ENCODE measurements at regions not wholly inside any gene's neighbourhood (a gene's known extent, or its start where the extent isn't known, plus 50 kb on each side); places are given as distances from the start of the nearest gene placed in this dataset.

GRCh38 chr1:244214009-244214967, 163.2 kb downstream of the ZBTB18 start (continued):
- TF ChIP-seq ZNF473 (tag by site-specific recombination; IDR thresholded peaks at IDR 0.05) (no peak), ZSCAN4 (tag by site-specific recombination; IDR thresholded peaks at IDR 0.05) (no peak), ZNF146 (tag by site-specific recombination; IDR thresholded peaks at IDR 0.05) (no peak), ZBTB44 (tag by site-specific recombination; IDR thresholded peaks at IDR 0.05) (peak; percentile 74; the same call in 1 of the 2 replicates), SP7 (tag by site-specific recombination; IDR thresholded peaks at IDR 0.05) (peak; percentile 52; the same call in 1 of the 2 replicates), PRDM1 (tag by site-specific recombination; IDR thresholded peaks at IDR 0.05) (no peak), ZBTB7A (tag by site-specific recombination; IDR thresholded peaks at IDR 0.05; ENCODE audit: low read depth) (no peak), IKZF3 (tag by site-specific recombination; IDR thresholded peaks at IDR 0.05) (0 out of 2 replicates have a peak, but pooled peaks have one; percentile 17), ZNF155 (tag by site-specific recombination; IDR thresholded peaks at IDR 0.05) (no peak), ZNF239 (tag by site-specific recombination; IDR thresholded peaks at IDR 0.05) (no peak), ZBTB17 (tag by site-specific recombination; IDR thresholded peaks at IDR 0.05) (peak; percentile 49; the same call in 1 of the 2 replicates), ZBTB8A (tag by site-specific recombination; IDR thresholded peaks at IDR 0.05) (peak; percentile 88), KLF16 (tag by site-specific recombination; IDR thresholded peaks at IDR 0.05) (no peak), EGR2 (tag by site-specific recombination; IDR thresholded peaks at IDR 0.05; ENCODE audit: low read depth) (no peak), KLF8 (tag by site-specific recombination; IDR thresholded peaks at IDR 0.05) (no peak), OSR2 (tag by site-specific recombination; IDR thresholded peaks at IDR 0.05) (peak; percentile 67), ZFHX2 (tag by site-specific recombination; conservative IDR thresholded peaks at IDR 0.05) (no peak), ZNF830 (tag by site-specific recombination; IDR thresholded peaks at IDR 0.05; ENCODE audit: low read depth) (no peak), ZBTB48 (tag by site-specific recombination; IDR thresholded peaks at IDR 0.05) (no peak), ZNF404 (tag by site-specific recombination; IDR thresholded peaks at IDR 0.05) (no peak), TRIM28 (IDR thresholded peaks at IDR 0.05; ENCODE audit: borderline replicate concordance, low read length) (peak; percentile 88), ZNF549 (tag by site-specific recombination; IDR thresholded peaks at IDR 0.05) (no peak), ZNF658 (tag by site-specific recombination; IDR thresholded peaks at IDR 0.05) (no peak), ZNF76 (tag by site-specific recombination; IDR thresholded peaks at IDR 0.05; ENCODE audit: borderline replicate concordance, low read depth) (no peak), ZNF645 (tag by site-specific recombination; IDR thresholded peaks at IDR 0.05) (no peak), ZNF302 (tag by site-specific recombination; IDR thresholded peaks at IDR 0.05; ENCODE audit: low read depth) (no peak), ZNF433 (tag by site-specific recombination; IDR thresholded peaks at IDR 0.05; ENCODE audit: low read depth) (no peak), GLIS2 (tag by site-specific recombination; IDR thresholded peaks at IDR 0.05) (no peak; the same call in 1 of the 2 replicates), KLF1 (tag by site-specific recombination; IDR thresholded peaks at IDR 0.05) (no peak), ZNF639 (tag by site-specific recombination; IDR thresholded peaks at IDR 0.05) (no peak), ZNF521 (tag by site-specific recombination; IDR thresholded peaks at IDR 0.05) (no peak), ZFP69B (tag by site-specific recombination; IDR thresholded peaks at IDR 0.05) (no peak), ZNF585B (tag by site-specific recombination; IDR thresholded peaks at IDR 0.05) (no peak), ZSCAN30 (tag by site-specific recombination; IDR thresholded peaks at IDR 0.05) (peak; percentile 16; the same call in 1 of the 2 replicates), ZNF677 (tag by site-specific recombination; IDR thresholded peaks at IDR 0.05) (no peak), ZNF341 (tag by site-specific recombination; IDR thresholded peaks at IDR 0.05; ENCODE audit: low read depth) (peak; percentile 87), ZBTB20 (tag by site-specific recombination; IDR thresholded peaks at IDR 0.05) (no peak), FEZF1 (tag by site-specific recombination; IDR thresholded peaks at IDR 0.05) (peak; percentile 85)
